GM19023 (cell line): ENCODE measurements at regions not wholly inside any gene's neighbourhood (a gene's known extent, or its start where the extent isn't known, plus 50 kb on each side); places are given as distances from the start of the nearest gene placed in this dataset.
"Not testable (repeated sequence)": the region's sequence is repeated elsewhere in the genome, so short reads cannot be mapped to it uniquely, and the experiment has no call there.

ENCODE experiments used
- ATAC-seq: cut with Tn5 transposase; IDR thresholded peaks from one replicate; pipeline ENCODE4 v1.9.1; 2021; ENCODE audit warnings: mild to moderate bottlenecking, moderate library complexity; ENCODE audit not compliant: unreplicated experiment

DNA sequence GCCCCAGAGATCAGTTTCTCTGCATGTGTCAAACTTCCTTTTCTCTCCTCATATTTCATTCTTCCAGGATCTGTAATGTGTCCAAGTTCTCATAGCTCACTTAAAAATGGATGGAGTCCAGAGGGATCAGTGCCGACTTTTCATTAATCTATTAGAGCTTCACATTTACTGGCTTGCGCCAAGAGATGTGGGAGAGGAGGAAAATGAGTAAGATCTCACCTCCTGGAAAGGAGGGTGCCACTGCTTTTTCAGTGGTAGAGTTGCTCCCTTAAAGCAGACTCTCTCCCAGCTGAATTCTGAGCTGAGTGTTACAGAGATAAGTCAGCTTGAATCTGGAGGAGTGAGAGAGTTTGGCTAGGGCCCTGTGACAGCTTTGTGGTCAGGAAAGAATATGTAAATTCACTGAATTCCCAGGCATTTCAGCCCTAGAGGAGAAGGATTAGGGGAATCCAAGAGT is 175.9 kb downstream of the SOX4 start:
- no peak for ATAC-seq

DNA sequence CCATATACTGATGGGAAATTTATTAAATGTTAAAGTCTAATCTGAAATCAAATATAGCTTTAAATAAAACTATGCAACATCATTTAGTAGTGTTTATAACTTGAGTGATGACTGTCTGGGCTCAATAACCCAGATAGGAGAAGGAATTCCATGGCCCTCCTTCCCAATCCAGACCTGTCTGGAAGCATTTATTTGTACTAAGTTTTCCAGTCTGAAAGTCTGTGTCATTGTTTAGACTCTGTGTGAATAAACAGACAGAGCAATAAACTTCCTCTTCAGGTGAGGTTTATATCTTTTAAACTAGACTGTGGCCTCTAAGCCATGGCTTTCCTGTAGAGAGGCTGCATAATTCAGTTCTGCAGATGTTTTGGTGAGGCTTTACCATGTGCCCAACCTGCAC is 176.4 kb downstream of the SOX4 start:
- no peak for ATAC-seq

DNA sequence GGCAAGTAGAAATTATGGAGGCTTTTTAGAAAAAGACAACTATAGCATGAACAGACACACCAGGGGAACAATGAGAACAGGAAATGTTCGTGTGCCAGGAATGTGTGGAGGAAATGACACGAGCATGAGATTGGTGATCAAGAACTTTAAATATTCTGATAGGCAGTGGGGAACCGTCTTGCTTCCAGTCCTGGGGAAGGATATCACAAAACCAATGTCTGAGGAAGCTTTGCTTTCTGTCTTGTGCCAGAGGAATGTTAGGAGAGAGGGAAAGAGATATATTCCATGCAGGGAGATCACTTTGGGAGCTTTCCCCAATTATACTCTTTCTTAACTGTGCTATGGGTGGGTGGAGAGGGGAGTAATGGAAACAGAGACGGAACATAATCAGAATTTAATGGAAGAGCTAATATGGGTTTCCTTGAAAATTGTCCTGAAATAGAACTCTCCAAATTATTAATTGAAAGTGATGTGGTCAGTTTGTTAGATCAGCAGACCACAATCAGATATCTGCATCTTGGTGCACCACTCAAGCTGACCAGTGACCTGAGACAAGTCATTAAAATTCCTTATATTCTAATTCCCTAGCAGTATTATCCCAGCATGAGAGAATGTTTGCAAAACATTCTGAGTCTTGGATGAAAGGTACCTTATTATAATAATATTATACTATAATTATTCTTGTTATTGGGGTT is 178.2 kb downstream of the SOX4 start:
- no peak for ATAC-seq

DNA sequence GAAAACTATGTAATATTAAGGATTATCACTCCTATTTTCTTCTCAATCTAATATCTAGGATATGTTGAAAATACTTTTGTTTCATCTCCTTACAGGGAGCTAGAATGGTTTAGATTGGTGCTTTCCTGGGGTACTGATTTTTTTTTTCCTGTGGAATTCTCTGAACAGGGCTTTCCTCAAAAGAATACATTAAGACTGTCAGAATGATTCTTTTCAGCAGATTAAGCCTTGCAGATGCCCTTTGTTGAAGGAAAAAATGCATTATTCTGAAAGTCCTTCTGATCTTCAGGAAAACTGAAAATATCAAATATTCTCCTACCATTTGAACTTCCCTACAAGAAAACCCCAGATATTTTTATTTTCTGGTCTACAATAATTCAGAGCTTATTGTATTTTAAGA is 178.9 kb downstream of the SOX4 start:
- no peak for ATAC-seq

DNA sequence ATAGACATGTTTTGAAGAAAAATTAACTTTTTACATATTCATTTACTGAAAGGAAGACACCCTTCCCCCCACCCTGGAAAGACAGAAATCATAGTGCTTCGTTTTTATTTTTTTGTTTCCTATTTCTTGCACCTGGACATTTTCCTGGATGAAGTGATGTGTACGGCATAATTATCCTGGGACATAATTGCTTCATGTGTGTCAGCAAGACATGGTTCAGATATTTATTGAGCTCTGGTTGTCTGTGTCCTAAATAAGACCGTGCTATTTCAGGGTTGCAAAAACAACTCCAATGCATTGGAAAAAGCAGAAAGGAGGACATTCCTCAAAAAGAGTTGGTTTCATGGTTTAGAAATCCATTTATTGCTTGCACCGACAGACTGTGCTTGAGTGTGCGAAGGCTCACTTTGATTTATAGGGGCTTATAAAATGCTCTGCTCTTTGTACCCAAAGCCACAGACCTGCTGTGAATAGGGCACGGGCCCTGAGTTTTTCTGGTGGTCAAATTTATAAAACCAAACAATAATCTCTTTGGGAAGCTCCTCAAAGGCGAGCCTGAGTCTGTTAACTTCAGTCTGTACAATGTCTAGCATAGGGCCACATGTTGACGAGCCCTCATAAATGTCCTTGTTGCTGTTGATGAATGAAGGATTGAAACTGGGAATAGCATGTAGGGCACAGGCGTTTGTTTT is 179.5 kb downstream of the SOX4 start:
- ATAC-seq = no peak

DNA sequence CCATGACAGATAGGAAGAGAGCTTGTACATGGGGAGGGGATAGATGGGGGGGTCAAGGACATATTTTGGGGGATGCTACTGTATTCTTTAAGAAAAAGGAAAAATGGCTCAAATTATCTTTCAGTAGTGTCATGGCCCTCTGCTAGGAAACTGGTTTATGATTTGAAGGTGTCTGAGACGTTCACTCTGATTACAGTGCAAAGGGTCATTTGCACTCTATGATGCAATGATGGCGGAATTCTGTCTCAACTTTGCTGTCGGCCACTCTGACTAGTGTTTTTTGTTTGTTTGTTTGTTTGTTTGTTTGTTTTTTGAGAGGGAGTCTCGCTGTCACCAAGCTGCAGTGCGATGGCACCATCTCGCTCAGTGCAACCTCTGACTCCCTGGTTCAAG is 180.0 kb downstream of the SOX4 start:
- no peak for ATAC-seq

DNA sequence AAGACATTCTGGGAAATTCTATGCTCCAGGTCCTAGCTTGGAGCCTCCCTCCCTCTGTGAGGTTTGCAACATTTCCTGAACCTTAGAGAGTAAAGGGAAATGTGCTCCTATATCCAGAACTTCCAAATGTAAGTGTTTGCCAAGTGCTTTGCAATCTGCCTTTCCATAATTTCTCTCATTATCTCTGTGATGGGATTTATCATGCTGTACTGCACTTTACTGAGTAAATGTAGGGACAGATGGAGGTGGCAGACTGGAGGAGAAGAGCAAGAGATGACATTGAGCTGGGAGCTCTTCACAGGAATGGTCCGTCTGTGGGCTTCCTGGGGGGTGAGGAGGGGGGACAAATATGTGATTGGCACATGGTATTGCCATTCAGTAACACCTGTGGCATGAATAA is 184.3 kb downstream of the SOX4 start:
- ATAC-seq = no peak

DNA sequence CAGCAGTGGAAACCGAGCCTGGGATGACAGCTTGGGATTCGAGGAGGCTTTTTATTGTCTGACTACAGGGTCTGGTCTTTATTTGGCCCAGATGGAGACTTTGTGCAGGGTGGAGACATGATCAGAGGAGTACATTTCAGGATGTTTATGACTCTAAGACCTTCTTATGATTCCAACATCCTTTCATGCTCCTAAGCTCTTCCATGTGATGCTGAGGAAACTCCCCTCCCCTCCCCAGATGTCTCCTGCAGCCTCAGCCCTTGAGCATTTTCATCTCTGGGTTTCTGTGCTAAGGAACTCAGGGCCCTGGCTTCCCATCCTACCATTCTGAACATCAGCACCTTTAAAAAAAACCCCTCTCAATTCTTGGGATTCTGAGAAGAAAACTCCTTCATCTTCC is 186.6 kb downstream of the SOX4 start:
- ATAC-seq = no peak

DNA sequence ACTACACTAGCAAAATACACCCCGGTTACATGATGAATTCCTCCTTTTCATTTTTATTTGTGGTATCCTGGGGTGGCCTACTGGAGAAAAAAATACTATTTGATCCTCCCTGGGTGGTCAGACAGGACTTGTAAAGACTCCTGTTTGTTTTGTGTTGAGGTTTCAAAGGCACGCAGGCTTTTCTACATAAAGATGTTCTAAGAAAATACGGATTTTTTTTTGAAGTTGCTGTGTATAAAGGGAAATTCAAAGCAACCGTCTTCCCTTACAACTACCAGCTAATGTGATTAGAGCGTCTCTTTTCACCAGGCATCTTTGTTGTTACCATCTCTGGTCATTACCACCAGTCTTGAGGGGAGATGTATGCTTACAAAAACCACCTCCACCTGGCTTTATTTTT is 187.1 kb downstream of the SOX4 start:
- no peak for ATAC-seq

DNA sequence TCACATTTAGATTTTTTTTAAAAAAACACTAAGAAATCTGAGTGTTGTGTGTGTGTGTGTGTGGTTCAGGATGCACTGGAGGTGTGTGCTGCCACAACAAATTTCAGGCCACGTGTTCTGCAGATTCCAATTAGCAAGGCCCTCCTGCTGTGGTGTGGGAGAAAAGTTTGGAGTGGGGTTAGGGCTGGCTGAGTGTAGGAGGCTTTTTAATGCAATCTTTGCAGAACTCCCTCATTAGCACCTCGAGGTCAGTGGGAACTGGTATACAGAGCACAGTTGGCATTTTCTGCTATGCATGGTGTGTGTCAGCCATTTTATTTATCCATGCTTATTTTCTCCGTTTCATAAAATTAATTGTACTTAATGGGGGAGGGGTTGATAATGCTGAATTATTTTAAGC is 187.6 kb downstream of the SOX4 start:
- ATAC-seq = no peak

DNA sequence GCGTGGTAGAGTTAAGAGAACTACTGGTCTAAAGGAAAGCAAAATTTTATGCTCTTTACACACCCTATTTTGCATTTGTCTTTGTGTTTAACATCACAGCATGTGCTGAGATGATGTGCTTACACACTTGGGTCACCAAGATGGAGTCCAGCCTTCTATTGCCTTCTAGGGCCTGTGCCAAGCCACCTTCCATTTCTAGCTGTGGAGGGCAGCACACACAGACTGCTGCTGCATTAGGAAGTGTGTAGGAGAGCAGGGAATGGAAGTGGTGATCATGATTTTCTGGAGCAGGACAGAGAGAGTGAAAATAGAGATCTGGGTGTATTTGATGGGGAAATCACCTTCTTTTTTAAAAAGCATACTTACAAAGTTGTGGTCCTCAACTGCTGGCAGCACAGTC is 191.6 kb downstream of the SOX4 start:
- ATAC-seq = no peak

DNA sequence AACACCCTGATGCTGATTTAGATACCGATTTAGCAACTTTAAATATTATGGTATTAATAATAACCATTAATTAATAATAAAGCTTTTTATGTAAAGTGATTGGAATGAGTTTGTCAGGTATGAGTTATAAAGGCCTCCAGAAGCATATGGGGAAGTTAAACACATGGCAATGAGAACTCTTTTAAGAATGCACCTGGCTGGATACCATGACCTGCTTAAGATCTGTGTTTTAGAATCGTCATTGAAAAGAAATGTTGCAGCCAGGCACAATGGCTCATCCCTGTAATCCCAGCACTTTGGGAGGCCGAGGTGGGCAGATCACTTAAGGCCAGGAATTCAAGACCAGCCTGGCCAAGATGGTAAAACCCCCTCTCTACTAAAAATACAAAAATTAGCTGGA is 197.5 kb downstream of the SOX4 start:
- no peak for ATAC-seq

DNA sequence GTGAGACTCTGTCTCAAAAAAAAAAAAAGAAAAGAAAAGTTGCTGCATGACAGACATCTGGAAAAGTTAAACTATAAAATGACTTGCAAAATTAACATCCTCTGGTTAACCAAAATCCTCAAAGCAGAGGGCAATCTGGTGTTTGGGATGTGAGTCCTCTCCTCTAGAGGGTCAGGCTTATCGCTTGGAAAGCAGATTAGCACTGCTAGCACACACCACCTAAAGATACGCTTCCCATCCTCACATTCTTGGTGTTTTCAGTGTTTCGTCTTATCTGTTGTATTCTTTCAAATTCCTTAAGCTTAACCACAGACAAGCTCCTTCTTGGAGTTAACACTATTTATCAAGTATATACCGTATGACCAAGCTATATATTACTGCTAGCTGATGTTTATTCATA is 198.0 kb downstream of the SOX4 start:
- ATAC-seq = no peak

DNA sequence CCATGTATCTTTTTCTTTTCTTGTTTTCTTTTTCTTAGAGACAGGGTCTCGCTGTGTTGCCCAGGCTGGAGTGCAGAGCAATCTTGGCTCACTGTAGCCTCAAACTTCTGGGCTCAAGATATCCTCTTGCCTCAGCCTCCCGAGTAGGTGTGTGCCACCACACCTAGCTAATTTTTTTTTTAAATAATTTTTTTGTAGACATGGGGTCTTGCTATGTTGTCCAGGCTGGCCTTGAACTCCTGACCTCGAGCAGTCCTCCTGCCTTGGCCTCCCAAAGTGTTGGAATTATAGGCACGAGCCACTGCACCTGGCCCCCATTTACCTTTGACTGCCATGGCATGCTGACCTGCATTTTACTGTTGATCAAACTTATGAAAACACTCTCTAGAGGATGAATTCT is 198.6 kb downstream of the SOX4 start:
- no peak for ATAC-seq

DNA sequence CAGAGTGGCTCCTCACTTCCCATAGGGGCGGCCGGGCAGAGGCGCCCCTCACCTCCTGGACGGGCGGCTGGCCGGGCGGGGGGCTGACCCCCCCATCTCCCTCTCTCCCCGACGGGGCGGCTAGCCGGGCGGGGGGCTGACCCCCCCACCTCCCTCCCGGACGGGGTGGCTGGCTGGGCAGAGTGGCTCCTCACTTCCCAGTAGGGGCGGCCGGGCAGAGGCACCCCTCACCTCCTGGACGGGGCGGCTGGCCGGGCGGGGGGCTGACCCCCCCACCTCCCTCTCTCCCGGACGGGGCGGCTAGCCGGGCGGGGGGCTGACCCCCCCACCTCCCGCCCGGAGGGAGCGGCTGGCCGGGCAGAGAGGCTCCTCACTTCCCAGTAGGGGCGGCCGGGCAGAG is 203.4 kb downstream of the SOX4 start:
- not testable (repeated sequence) for ATAC-seq

DNA sequence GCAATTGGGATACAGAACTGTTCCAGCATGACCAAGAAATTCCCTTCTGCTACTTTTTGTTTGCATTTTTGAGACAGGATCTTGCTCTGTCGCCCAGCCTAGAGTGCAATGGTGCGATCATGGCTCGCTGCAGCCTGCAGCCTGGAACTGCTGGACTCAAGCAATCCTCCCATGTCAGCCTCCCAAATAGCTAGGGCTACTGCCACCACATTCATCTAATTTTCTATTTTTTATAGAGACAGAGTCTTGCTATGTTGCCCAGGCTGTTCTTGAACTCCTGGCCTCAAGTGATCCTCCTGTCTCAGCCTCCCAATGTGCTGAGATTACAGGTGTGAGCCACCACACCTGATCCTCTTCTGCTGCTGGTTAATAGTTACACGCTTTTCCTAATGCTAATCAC is 204.9 kb downstream of the SOX4 start:
- no peak for ATAC-seq

DNA sequence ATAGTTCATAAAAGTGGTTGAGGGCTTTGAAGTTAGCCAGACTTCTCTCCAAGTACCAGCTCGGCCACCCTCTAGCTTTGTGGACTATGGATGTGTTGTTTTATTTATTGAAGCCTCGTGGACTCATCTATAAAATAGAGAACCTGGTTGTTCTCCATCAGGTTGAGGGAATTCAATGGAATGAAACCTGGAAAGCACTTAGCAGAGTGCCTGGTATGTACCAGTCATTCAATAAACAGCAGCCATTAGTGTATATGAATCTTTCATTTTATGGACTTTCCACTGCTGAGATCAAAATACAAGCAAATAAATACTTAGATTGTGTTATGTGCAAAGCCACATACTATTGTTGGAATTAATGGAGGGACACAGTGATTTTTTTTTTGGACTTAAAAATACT is 206.8 kb downstream of the SOX4 start:
- ATAC-seq = no peak

DNA sequence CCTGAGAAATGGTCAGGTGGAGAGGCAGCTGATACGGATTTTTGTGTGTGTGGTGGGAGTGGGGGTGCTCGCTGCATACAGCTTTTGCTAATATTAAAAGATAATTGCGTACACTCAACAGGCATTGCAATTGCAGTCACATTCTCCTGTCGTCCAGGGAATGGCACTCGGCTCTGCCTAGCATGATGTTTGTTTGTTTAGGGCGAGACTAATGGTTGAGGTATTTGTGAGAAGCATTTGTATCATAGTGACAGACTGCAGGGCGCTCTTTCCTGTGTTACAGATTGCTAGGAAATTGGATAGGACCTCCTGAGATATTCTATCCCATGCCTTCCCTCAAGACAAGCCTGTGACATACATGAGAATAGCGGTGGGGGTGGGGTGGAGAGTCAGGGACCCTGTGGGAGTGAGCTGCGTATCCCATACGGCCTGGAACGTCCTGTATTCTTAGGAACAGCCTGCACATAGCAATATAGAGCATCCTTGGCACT is 207.4 kb downstream of the SOX4 start:
- ATAC-seq = no peak

DNA sequence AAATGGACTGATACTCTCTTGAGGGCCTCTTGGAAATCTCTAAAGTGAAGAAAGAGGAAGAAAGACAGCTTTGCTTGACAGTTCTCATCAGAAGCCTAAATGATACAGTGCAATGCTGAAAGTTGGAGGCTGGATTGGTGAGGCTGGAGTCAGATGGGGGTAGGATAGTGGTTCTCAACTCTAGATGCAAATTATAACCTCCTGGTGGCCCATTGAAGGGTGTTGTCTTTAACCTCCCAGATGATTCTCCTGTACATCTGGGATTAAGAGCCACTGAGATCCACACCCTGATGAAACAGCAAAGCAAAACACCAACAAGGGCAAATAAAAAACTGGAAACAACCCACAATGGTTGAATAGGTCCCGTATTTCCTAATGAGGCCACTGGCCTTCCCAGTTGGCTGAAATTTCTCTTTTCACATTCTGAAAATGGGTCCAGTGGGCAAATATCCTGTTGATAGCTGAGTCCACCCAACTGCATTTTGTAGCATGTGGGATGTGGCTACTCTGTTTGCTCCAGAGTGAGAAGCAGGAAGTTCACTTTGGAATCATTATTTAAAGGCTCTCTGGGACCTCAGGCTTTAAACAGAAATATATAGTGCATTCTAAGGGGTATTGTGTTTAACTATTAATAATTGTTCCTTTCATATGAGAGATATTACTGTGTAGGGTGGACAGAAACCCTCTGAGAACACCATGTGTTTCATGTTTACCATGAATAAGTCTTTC is 208.1 kb downstream of the SOX4 start:
- no peak for ATAC-seq

DNA sequence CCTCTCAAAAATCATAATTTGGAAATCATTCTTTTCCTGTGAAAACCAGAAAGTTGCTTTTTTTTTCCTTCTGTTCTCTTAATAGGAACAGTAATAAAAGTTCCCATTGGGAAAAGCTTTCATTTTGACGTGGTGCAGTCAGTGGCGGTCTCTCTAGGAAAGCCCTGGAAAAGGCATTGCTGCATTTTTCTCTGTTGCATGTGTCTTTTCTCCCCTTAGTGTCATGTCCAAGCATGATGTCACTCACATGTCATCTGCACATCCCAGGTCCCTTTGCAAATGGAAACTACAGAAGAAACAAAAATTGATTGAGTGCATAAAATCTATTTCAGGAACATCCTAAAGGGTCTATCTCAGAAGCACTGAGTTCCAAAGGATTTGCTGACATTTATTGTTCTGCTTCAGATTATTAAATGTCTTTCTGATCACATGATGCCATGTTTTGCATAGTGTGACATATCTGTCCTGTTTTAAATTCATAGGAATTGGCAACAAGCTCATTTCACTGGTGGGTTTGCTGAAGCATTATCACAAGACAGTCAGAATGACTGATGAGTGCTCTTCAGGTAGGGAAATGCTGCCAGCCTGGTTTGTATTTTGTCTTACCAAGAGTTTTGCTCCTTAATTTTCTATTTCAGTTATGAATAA is 208.7 kb downstream of the SOX4 start:
- ATAC-seq = no peak

DNA sequence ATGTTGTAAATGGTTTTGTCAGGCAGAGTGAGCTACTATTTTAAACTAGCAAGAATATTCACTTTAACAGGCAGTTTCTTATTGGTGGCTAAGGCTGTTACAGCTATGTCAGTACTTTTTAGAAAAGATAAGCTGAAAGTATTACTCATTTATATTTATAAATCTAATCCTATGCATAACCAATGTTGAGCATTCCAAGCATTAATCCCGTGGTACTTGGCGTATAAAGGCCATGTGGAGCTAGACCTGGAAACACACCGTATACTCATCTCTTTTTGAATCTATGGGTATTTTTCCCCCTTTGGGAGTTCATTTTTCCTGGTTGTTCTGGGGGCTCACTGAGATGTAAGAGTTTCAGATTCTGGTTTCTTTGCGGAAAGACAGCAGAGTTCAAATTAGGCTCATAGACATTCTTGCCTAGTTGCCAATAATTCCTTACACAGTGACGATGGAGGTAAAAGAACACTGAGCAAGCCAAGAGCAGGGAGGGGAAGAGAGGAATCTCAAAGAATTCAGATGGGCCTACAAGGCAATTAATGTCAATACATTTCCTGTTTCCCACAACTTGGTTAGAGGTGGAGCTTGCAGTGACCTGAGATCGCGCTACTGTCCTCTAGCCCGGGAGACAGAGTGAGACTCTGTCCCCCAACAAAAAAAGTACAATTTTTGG is 211.5 kb downstream of the SOX4 start:
- ATAC-seq = no peak
